Renal cortex interstitium (tissue), 11 donors: ENCODE measurements at regions not wholly inside any gene's neighbourhood (a gene's known extent, or its start where the extent isn't known, plus 50 kb on each side); places are given as distances from the start of the nearest gene placed in this dataset.

Source experiments
- DNase-seq, 11 donors: peaks; one replicate each; pipeline ENCODE4 v3.0.0-alpha.2; 2013; ENCODE audit warnings: low read depth in 9 of 11, low spot score in 4 of 11; ENCODE audit errors: extremely low read depth in 1 of 11

- no peak for DNase-seq
Observed at GRCh38 chr5:54927097-54927746, 58.2 kb downstream of the ESM1 start.

DNA sequence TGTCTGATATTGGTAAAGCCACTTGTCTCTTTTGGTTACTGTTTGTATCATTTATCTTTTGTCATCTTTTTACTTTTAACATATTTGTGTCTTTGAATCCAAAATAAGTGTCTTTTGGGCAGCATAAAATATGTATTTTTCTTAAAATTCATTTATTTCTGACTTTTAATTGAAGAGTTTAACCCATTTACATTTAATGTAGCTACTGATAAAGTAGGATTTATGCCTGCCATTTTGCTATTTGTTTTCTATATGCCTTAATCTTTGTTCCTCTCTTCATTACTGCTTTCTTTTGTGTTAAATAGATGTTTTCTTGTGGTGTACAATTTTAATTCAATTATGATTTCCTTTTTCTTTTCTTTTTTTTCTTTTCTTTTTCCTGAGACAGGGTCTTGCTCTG lies 60.9 kb downstream of the ESM1 start:
- DNase-seq: no peak

- no peak for DNase-seq
Observed at GRCh38 chr5:54917323-54917722, 68.1 kb downstream of the ESM1 start.

- DNase-seq: no peak
Observed at GRCh38 chr5:54915466-54916027, 69.8 kb downstream of the ESM1 start.

GRCh38 chr5:54912021-54912420 lies 73.4 kb downstream of the ESM1 start:
- no peak for DNase-seq

DNA sequence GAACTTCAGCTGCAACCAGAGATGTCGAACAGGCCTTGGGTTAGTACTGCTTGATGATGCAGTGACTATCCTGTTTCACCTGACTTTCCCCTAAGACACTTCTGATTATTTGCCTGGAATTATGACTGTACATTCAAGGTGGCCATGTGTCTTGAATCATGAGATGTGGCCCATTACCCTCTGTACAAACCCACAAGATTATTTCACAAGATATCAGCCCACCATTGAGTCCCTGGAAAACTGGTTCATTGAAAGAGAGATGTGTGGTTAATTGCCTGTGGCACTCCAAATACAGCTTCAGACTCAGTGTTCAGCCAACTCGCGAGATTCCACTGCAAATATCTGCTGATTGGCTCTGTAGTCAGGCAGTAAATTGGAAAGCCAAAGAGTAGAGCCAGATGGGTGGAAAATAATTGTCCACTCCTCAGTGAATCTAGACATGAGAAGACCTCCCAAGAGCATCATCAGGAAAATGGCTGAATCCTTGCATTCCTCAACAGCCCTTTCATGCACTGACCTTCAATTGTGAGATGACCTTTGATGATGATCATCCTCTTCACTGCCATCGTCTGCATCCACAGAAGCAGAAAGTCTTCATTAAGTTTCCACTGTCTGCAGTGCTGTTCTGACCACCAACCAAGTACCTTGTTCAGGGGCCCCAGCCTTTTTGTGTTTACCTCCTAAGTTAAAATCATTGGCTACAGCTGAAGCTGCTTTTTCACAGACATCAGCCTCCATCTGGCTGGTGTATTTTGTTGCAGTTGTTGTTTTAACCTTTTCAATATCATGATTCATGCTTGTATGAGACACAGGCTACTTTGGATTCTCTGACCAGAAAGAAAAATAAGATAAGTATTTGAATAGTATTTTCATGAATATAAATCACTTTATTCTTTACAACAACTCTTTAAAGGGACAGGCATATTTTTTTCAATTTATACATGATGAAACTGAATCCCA lies 75.2 kb downstream of the ESM1 start:
- no peak for DNase-seq

DNA sequence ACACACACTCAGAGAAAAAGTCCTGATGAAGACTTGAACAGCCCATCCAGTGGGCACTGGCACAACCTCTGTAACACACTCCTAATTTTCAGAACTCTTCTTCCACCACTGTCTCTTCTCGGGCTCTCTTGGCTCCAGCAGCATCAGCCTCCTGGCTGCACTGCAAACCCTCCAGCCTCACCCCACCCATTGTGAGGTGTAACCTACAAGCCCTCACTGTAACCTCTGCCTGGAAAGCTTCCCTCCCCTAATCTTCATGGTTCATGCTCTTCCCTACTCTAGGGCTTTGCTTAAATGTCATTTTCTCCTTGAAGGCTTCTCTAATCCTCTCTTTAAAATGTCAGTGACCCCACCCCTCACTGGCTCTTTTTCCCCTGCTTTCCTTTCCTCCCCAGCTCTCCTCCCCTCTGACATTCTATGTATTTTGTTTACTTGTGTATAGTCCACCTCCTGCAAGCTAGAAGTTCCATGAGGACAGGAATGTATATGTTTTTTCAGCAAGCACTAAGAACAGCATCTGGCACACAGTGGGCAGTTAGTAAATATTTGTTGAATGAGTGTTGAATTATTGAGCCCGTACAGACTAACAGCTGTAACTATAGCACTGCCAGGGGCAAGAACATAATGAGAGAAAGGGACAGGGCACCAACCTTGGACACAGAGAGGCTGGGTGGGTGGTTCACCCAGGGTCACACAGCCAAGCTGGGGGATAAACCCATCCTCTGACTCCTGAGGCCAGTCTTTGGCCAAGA lies 76.4 kb downstream of the ESM1 start:
- no peak for DNase-seq

- peak in 2 of 11 donors; percentile 59 to 81 for DNase-seq
Observed at GRCh38 chr5:54905942-54906537, 79.4 kb downstream of the ESM1 start.

DNA sequence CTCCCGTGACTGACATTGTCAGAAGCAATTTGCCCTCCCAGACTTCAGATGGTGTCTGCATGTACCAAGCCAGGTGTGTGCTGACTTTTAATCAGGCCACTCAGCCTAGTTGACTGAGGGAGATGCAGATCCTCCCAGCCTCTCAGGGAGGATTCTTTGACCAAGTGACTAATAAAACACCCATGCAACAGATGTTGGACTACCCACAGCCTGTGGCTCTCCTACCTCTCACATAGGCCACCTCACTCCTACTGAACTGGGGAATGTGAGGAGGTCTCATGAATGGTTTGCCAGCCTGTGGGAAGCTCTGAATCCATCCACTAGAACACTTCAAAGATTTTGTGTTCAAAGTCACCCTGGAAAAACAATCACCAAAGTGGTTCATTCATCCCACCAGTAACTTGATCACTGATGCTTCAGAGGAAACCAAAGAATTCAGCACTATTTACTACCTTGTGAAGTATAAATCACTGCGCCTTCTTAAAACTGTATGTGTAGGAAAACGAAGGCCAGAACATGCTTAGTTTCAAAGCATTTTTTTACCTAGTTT lies 80.1 kb downstream of the ESM1 start:
- DNase-seq: no peak

DNA sequence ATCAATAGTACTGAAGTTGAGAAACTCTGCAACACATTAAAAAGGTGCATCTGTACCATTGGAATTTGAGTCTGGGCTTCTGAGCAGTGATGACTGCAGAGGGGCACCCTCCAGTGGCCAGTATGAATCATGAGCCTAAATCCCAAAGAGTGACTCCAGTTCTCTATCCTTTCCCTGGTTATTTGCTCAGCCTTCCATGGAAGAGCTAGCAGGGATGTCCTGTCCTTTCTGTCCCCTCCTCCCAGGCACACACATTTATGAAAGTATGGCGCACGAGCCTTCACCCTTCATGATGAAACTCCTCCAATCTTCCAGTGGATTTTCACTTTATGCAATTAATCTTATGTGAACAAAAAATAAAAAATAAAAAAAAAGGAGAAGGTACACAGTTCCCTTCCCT lies 81.0 kb downstream of the ESM1 start:
- no peak for DNase-seq

DNA sequence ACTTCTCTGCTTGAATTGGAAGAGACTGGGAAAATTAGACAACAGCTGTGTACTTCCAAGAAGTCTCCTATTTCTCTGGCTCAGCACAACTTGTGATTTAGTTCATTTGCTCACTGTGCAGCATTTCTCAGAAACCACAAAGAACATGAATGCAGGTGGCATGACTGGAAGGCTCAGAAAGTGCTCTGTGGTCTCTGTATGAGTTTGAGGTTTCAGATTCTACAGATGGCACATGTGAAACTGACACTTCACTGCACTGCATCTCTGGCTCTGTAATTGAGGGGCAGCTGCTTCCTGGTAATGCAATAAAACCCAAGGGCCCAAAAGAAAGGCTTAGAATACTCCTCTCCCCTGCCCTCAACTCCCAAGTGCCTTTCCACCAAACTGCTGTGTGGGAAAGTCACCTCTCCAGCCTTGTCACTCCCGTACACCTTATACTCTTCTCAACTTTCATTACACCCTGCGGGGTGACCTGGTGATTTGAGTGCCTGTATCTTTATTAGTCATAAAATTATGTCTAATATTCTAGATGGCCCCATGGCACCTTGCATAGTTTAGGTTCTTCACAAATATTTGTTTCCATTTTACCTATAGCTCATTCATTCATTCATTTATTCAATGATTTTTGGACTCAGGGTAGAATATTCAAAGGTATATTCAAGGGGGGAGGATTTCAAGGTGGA lies 82.5 kb downstream of the ESM1 start:
- no peak for DNase-seq

- no peak for DNase-seq
Observed at GRCh38 chr5:54900984-54901725, 84.2 kb downstream of the ESM1 start.

DNA sequence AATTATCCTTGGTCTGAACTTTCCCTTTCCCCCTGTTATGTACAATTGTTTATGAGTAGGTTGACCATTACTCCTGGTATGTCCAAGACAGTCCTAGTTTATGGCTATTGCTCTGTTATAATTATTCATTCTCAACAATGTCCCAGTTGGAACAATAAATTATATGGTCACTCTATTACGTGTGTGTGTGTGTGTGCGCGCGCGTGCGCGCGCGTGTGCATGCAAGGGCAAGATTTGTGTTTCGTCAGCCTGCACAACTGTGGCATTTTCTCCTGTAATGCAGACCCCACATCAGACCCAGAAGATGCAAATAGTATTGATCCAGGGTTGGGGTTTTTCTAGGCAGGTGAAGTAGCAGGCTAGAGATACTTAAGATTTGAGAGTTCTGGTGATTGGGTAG lies 88.4 kb downstream of the ESM1 start:
- DNase-seq: no peak

DNA sequence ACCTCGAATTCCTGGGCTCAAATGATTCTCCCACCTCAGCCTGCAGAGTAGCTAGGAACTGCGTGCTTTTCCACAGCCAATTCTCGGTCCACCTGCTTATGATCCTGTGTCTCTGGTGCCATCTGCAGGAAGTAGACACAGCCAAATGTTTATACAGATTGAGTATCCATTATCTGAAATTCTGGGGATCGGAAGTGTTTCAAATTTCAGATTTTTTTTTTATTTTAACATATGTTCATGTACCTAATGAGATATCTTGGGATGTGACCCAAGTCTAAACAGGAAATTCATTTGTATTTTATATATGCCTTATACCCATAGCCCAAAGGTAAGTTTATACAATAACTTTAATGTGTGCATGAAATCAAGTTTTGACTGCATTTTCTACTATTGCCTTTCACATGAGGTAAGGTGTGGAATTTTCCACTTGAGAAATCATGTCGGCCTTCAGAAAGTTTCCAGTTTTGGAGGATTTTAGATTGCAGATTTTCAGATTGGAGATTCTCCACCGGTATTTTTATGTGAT lies 89.5 kb downstream of the ESM1 start:
- DNase-seq: no peak

DNA sequence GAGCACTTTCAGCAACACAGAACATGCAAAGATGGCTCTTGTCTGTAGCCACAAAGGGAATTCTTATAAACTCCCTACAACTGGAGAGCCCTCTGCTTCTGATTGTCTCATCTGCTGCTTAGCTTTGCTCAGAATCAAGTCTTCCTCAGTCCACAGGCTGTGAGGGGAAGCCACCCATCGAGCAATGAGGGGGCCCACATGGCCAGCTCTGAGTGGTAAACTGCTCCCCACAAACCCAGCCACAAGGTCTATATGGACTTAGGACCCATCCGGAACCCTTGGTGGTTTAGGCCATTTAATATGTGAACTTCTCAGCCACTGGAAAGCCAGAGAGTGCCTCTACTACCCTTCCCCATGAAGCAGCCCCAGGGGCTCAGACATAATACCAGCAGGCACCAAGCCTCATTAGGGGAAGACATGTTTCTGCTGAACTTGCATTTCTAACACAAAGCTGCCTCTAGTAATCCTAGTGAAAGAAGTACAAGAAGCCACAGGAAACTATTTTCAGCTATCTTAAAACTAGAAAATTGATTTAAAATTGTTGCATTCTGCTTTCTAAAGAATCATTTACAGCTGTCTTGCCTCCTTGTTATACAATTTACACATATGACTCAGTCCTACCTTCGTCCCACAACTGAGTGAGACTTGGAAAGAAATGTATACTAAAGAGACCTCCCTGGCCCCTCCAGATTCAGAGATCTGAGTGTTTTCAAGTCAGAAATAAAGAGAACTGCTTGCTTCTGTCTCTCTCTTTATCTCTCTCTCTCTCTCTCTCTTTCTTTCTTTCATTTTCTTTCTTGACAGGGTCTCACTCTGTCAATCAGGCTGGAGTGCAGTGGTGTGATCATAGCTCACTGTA lies 90.2 kb downstream of the ESM1 start:
- no peak for DNase-seq

DNA sequence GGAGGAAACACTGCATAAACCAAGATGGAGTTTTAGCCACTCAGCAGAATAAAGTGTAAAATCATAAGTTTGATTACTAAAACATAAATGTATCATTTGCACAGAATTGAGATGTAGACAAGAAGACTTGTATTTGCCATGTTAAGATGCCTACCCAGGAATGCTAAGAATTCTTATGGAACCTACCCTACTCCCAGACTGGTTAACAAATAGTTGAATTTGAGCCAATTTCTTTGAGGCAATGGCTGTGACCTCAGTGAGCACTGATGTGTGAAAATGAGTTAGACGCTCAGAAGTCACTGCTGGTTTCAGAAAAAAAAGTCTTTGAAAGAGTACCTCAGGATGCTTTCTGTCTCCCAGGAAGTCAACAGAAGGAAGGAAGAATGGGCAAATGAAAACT lies 95.6 kb downstream of the ESM1 start:
- peak in 4 of 11 donors; percentile 34 to 86 (median 70) for DNase-seq
